ENCODE measurements at regions not wholly inside any gene's neighbourhood (a gene's known extent, or its start where the extent isn't known, plus 50 kb on each side); places are given as distances from the start of the nearest gene placed in this dataset.

DNA sequence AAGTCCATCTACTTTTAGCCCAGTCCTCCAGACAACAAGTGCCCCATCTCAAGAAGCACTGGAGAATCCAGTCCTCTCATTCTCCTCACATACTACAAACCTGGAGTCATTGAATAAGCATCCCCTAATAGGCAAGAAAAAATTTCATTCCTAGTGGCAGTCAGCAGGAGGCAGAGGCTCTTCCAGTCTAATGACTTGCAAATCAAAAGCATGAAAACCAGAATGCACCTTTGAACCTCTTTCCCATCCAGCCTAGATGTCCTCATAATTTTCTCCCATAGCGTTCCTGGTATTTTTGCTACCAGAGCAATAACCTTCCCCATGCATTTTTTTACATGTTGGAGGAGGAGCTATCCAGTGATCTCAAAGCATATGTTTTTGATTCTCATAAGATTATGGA, 252.6 kb downstream of the TTC32 start:
- POLR2A ChIA-PET = no interaction called here
- ATAC-seq (ENCODE audit: low read depth) = no peak
- no peaks in the 10 kb centered on the region for H3K9me3 Mint-ChIP-seq (ENCODE audit: insufficient read depth)

DNA sequence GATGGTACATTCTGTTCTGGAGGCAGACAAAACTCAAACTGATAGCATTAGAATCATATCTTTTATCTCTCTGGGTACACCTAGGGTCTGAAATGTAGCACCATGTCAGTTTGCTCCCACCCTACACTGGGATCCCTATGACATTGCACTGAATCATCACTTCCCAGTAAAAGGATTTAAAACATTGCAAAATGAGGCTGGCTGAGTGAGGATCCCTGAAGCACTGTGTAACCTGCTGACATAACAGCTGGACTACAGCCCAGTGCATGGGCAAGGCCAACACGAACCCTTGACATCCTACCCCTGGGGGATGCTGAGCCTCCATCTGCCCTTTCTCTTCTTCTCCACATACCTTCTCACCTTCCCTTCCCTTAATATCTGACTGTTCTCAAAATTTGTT, 253.2 kb downstream of the TTC32 start:
- DNase-seq = no peak
- Histone ChIP-seq H4K20me1 (ENCODE audit: control insufficient read depth, insufficient read depth, low read length, poor library complexity, severe bottlenecking) (no peaks in the 10 kb centered on the region), H3K27ac (ENCODE audit: low read length in 2 of 2) (no peak overlapping the region), H3K4me3 (ENCODE audit: control extremely low read depth in 1 of 5, extremely low read depth in 1 of 5, insufficient read depth in 1 of 5, low read depth in 2 of 5, low read length in 4 of 5) (no peak overlapping the region), H3K4me2 (replicated peaks; ENCODE audit: low read depth, low read length, poor library complexity, severe bottlenecking) (no peak overlapping the region), H3K9me3 (ENCODE audit: control extremely low read depth in 1 of 3, control insufficient read depth in 2 of 3, insufficient read depth in 1 of 3, low read length in 2 of 3) (no peaks in the 10 kb centered on the region), H3K4me1 (ENCODE audit: control insufficient read depth in 2 of 2, insufficient read depth in 2 of 2, low read length in 2 of 2) (no peaks in the 10 kb centered on the region), H3K9ac (ENCODE audit: low read length) (no peak overlapping the region), H2AFZ (ENCODE audit: insufficient read depth, low read depth, low read length, poor library complexity, severe bottlenecking) (no peak overlapping the region), H3K27me3 (replicated peaks in 1 of 4; ENCODE audit: control extremely low read depth in 1 of 4, control insufficient read depth in 3 of 4, insufficient read depth in 4 of 4, low read length in 3 of 4) (no peaks in the 10 kb centered on the region), H3K36me3 (replicated peaks in 1 of 2; ENCODE audit: control extremely low read depth in 1 of 2, control insufficient read depth in 1 of 2, extremely low read depth in 1 of 2, insufficient read depth in 2 of 2, low read length in 1 of 2) (no peaks in the 10 kb centered on the region), H3K79me2 (ENCODE audit: control insufficient read depth, insufficient read depth, low read length) (no peaks in the 10 kb centered on the region)
- TF ChIP-seq EZH2 (IDR thresholded peaks at IDR 0.05; ENCODE audit: borderline replicate concordance, insufficient read depth, low read depth, low read length, poor library complexity, severe bottlenecking) = no peak
- TF ChIP-seq, protein P1, sequence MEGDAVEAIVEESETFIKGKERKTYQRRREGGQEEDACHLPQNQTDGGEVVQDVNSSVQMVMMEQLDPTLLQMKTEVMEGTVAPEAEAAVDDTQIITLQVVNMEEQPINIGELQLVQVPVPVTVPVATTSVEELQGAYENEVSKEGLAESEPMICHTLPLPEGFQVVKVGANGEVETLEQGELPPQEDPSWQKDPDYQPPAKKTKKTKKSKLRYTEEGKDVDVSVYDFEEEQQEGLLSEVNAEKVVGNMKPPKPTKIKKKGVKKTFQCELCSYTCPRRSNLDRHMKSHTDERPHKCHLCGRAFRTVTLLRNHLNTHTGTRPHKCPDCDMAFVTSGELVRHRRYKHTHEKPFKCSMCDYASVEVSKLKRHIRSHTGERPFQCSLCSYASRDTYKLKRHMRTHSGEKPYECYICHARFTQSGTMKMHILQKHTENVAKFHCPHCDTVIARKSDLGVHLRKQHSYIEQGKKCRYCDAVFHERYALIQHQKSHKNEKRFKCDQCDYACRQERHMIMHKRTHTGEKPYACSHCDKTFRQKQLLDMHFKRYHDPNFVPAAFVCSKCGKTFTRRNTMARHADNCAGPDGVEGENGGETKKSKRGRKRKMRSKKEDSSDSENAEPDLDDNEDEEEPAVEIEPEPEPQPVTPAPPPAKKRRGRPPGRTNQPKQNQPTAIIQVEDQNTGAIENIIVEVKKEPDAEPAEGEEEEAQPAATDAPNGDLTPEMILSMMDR (IDR thresholded peaks at IDR 0.05) = no peak
- Mint-ChIP-seq H3K27ac (no peak overlapping the region), H3K4me3 (no peak overlapping the region), H3K4me1 (no peaks in the 10 kb centered on the region), H3K9me3 (ENCODE audit: insufficient read depth) (no peaks in the 10 kb centered on the region), H3K27me3 (peaks cover 8% of the 10 kb centered on the region)
- ChIA-PET CTCF (no interaction called here), POLR2A (no interaction called here)
- intact Hi-C loops (cut with micrococcal nuclease) = no loop called here
- 60% methylated on average over 1 of the region's 1 CpG for WGBS (ENCODE audit: insufficient coverage)
- no peak for ATAC-seq (ENCODE audit: low read depth)

More for the DNA sequence above, 252.6 kb downstream of the TTC32 start:
- Histone ChIP-seq H3K27ac (ENCODE audit: low read length in 2 of 2) (no peak overlapping the region), H3K9ac (ENCODE audit: low read length) (no peak overlapping the region), H3K4me1 (ENCODE audit: control insufficient read depth in 2 of 2, insufficient read depth in 2 of 2, low read length in 2 of 2) (no peaks in the 10 kb centered on the region), H2AFZ (ENCODE audit: insufficient read depth, low read depth, low read length, poor library complexity, severe bottlenecking) (no peak overlapping the region), H3K4me3 (ENCODE audit: control extremely low read depth in 1 of 5, extremely low read depth in 1 of 5, insufficient read depth in 1 of 5, low read depth in 2 of 5, low read length in 4 of 5) (no peak overlapping the region), H3K9me3 (ENCODE audit: control extremely low read depth in 1 of 3, control insufficient read depth in 2 of 3, insufficient read depth in 1 of 3, low read length in 2 of 3) (no peaks in the 10 kb centered on the region), H3K4me2 (replicated peaks; ENCODE audit: low read depth, low read length, poor library complexity, severe bottlenecking) (no peak overlapping the region), H3K79me2 (ENCODE audit: control insufficient read depth, insufficient read depth, low read length) (no peaks in the 10 kb centered on the region), H4K20me1 (ENCODE audit: control insufficient read depth, insufficient read depth, low read length, poor library complexity, severe bottlenecking) (no peaks in the 10 kb centered on the region), H3K36me3 (replicated peaks in 1 of 2; ENCODE audit: control extremely low read depth in 1 of 2, control insufficient read depth in 1 of 2, extremely low read depth in 1 of 2, insufficient read depth in 2 of 2, low read length in 1 of 2) (no peaks in the 10 kb centered on the region), H3K27me3 (replicated peaks in 1 of 4; ENCODE audit: control extremely low read depth in 1 of 4, control insufficient read depth in 3 of 4, insufficient read depth in 4 of 4, low read length in 3 of 4) (no peaks in the 10 kb centered on the region)
- Mint-ChIP-seq H3K27me3 (peaks cover 8% of the 10 kb centered on the region), H3K4me3 (no peak overlapping the region), H3K27ac (no peak overlapping the region), H3K4me1 (no peaks in the 10 kb centered on the region)
- no peak for DNase-seq
- no peak for TF ChIP-seq EZH2 (IDR thresholded peaks at IDR 0.05; ENCODE audit: borderline replicate concordance, insufficient read depth, low read depth, low read length, poor library complexity, severe bottlenecking)
- TF ChIP-seq, protein P1 (IDR thresholded peaks at IDR 0.05) = no peak
- CTCF ChIA-PET = no interaction called here
- WGBS (ENCODE audit: insufficient coverage) = no CpG with 5 or more reads among the region's 1 CpG
- intact Hi-C loops (cut with micrococcal nuclease) = no loop called here

All from B cell (primary cell).